ENCODE measurements at regions not wholly inside any gene's neighbourhood (a gene's known extent, or its start where the extent isn't known, plus 50 kb on each side); places are given as distances from the start of the nearest gene placed in this dataset.

- Histone ChIP-seq H3K27ac (no peak overlapping the region), H4K20me1 (no peaks in the 10 kb centered on the region), H3K9me3 (peaks cover 24% of the 10 kb centered on the region), H3K27me3 (no peaks in the 10 kb centered on the region), H3K36me3 (no peaks in the 10 kb centered on the region), H3K4me2 (no peak overlapping the region), H3K9ac (no peak overlapping the region), H3K4me3 (no peak overlapping the region), H3K4me1 (no peaks in the 10 kb centered on the region)
- no peak for TF ChIP-seq Cebpa-rat (IDR thresholded peaks at IDR 0.05)
Measured at GRCh38 chr13:76091076-76091475, 454.9 kb downstream of the LMO7 start.

- H4K20me1 ChIP-seq, result no peaks in the 10 kb centered on the region
- H3K27ac ChIP-seq, result no peak overlapping the region
- peaks cover 32% of the 10 kb centered on the region for H3K9me3 ChIP-seq
- H3K4me3 ChIP-seq, result no peak overlapping the region
- H3K4me1 ChIP-seq, result no peaks in the 10 kb centered on the region
- no peaks in the 10 kb centered on the region for H3K36me3 ChIP-seq
- no peak for TF ChIP-seq Cebpa-rat (IDR thresholded peaks at IDR 0.05)
- H3K4me2 ChIP-seq, result no peak overlapping the region
- no peak overlapping the region for H3K9ac ChIP-seq
- H3K27me3 ChIP-seq, result no peaks in the 10 kb centered on the region
Measured at GRCh38 chr13:76086729-76087128, 450.6 kb downstream of the LMO7 start.

- Histone ChIP-seq H3K27me3 (no peaks in the 10 kb centered on the region), H3K4me1 (no peaks in the 10 kb centered on the region), H3K9ac (no peak overlapping the region), H3K27ac (no peak overlapping the region), H3K36me3 (no peaks in the 10 kb centered on the region), H4K20me1 (no peaks in the 10 kb centered on the region), H3K4me3 (no peak overlapping the region), H3K4me2 (no peak overlapping the region), H3K9me3 (peaks cover 24% of the 10 kb centered on the region)
- no peak for TF ChIP-seq Cebpa-rat (IDR thresholded peaks at IDR 0.05)
Measured at GRCh38 chr13:76067850-76068249, 431.7 kb downstream of the LMO7 start.

- H3K4me2 ChIP-seq, result no peak overlapping the region
- H3K27me3 ChIP-seq, result no peaks in the 10 kb centered on the region
- H3K9me3 ChIP-seq, result no peaks in the 10 kb centered on the region
- no peak overlapping the region for H3K27ac ChIP-seq
- no peak for TF ChIP-seq Cebpa-rat (IDR thresholded peaks at IDR 0.05)
- no peaks in the 10 kb centered on the region for H3K36me3 ChIP-seq
- H4K20me1 ChIP-seq, result no peaks in the 10 kb centered on the region
- H3K9ac ChIP-seq, result no peak overlapping the region
- H3K4me3 ChIP-seq, result no peak overlapping the region
- no peaks in the 10 kb centered on the region for H3K4me1 ChIP-seq
Measured at GRCh38 chr13:76053181-76053580, 417.1 kb downstream of the LMO7 start.

- Histone ChIP-seq H3K4me3 (no peak overlapping the region), H3K9me3 (no peaks in the 10 kb centered on the region), H3K27me3 (no peaks in the 10 kb centered on the region), H3K36me3 (no peaks in the 10 kb centered on the region), H3K27ac (no peak overlapping the region), H3K9ac (no peak overlapping the region), H3K4me1 (no peaks in the 10 kb centered on the region), H3K4me2 (no peak overlapping the region), H4K20me1 (no peaks in the 10 kb centered on the region)
- TF ChIP-seq Cebpa-rat (IDR thresholded peaks at IDR 0.05), result no peak
Measured at GRCh38 chr13:76049376-76049746, 413.2 kb downstream of the LMO7 start.

- Histone ChIP-seq H3K9ac (no peak overlapping the region), H3K27me3 (no peaks in the 10 kb centered on the region), H3K4me1 (no peaks in the 10 kb centered on the region), H3K36me3 (no peaks in the 10 kb centered on the region), H3K27ac (no peak overlapping the region), H3K9me3 (no peaks in the 10 kb centered on the region), H3K4me3 (no peak overlapping the region), H3K4me2 (no peak overlapping the region), H4K20me1 (no peaks in the 10 kb centered on the region)
- no peak for TF ChIP-seq Cebpa-rat (IDR thresholded peaks at IDR 0.05)
Measured at GRCh38 chr13:76048675-76049375, 412.7 kb downstream of the LMO7 start.

GRCh38 chr13:76048131-76048530 lies 412.0 kb downstream of the LMO7 start:
- H3K4me1 ChIP-seq, result no peaks in the 10 kb centered on the region
- no peaks in the 10 kb centered on the region for H4K20me1 ChIP-seq
- H3K27me3 ChIP-seq, result no peaks in the 10 kb centered on the region
- H3K9ac ChIP-seq, result no peak overlapping the region
- no peaks in the 10 kb centered on the region for H3K36me3 ChIP-seq
- no peak overlapping the region for H3K4me2 ChIP-seq
- H3K9me3 ChIP-seq, result no peaks in the 10 kb centered on the region
- no peak for TF ChIP-seq Cebpa-rat (IDR thresholded peaks at IDR 0.05)
- H3K4me3 ChIP-seq, result no peak overlapping the region
- no peak overlapping the region for H3K27ac ChIP-seq

- H3K9me3 ChIP-seq, result no peaks in the 10 kb centered on the region
- H4K20me1 ChIP-seq, result no peaks in the 10 kb centered on the region
- H3K9ac ChIP-seq, result no peak overlapping the region
- TF ChIP-seq Cebpa-rat (IDR thresholded peaks at IDR 0.05), result no peak
- H3K4me1 ChIP-seq, result no peaks in the 10 kb centered on the region
- H3K27ac ChIP-seq, result no peak overlapping the region
- H3K27me3 ChIP-seq, result no peaks in the 10 kb centered on the region
- no peak overlapping the region for H3K4me3 ChIP-seq
- no peak overlapping the region for H3K4me2 ChIP-seq
- no peaks in the 10 kb centered on the region for H3K36me3 ChIP-seq
Measured at GRCh38 chr13:76043874-76044273, 407.7 kb downstream of the LMO7 start.

- no peak overlapping the region for H3K4me2 ChIP-seq
- H3K4me3 ChIP-seq, result no peak overlapping the region
- no peaks in the 10 kb centered on the region for H3K36me3 ChIP-seq
- no peaks in the 10 kb centered on the region for H3K27me3 ChIP-seq
- TF ChIP-seq Cebpa-rat (IDR thresholded peaks at IDR 0.05), result no peak
- no peak overlapping the region for H3K27ac ChIP-seq
- no peaks in the 10 kb centered on the region for H4K20me1 ChIP-seq
- no peaks in the 10 kb centered on the region for H3K9me3 ChIP-seq
- no peaks in the 10 kb centered on the region for H3K4me1 ChIP-seq
- H3K9ac ChIP-seq, result no peak overlapping the region
Measured at GRCh38 chr13:76038920-76039716, 403.0 kb downstream of the LMO7 start.

- no peak for TF ChIP-seq Cebpa-rat (IDR thresholded peaks at IDR 0.05)
- H3K9me3 ChIP-seq, result no peaks in the 10 kb centered on the region
- H3K4me2 ChIP-seq, result no peak overlapping the region
- no peaks in the 10 kb centered on the region for H3K36me3 ChIP-seq
- no peaks in the 10 kb centered on the region for H4K20me1 ChIP-seq
- no peak overlapping the region for H3K27ac ChIP-seq
- no peaks in the 10 kb centered on the region for H3K27me3 ChIP-seq
- H3K9ac ChIP-seq, result no peak overlapping the region
- H3K4me1 ChIP-seq, result no peaks in the 10 kb centered on the region
- no peak overlapping the region for H3K4me3 ChIP-seq
Measured at GRCh38 chr13:76036176-76036575, 400.0 kb downstream of the LMO7 start.

Data from BLaER1 (cell line).